Common myeloid progenitor, CD34-positive (primary cell): ENCODE measurements at regions not wholly inside any gene's neighbourhood (a gene's known extent, or its start where the extent isn't known, plus 50 kb on each side); places are given as distances from the start of the nearest gene placed in this dataset.

Experiments
- CTCF ChIA-PET: fragments of 350-600 bp; sonication (Branson Sonifier 250); formaldehyde crosslinking; loops from one replicate; lab custom pipeline; 2021; ENCODE audit warnings: antibody characterized with exemption; lab: Charles Lee
- POLR2A ChIA-PET: fragments of 350-600 bp; sonication (Branson Sonifier 250); formaldehyde crosslinking; loops from one replicate; lab custom pipeline; 2021; ENCODE audit warnings: antibody characterized with exemption; lab: Charles Lee
- DNase-seq, 3 donors: peaks; one replicate each; pipeline versions ENCODE4 v3.0.0 to v3.0.0-alpha.2; 2013
- H3K27ac ChIP-seq, 2 experiments: 1 replicate in 1 of 2; 2 replicates in 1 of 2; pipeline ENCODE4 v1.7.0; 2013; ENCODE audit warnings: inconsistent platforms in 2 of 2, low read length in 2 of 2, mild to moderate bottlenecking in 2 of 2, low read depth in 1 of 2, moderate library complexity in 1 of 2; ENCODE audit not compliant: severe bottlenecking in 2 of 2, insufficient read depth in 1 of 2, poor library complexity in 1 of 2
- H3K27me3 ChIP-seq, 5 experiments: replicated peaks in 2 of 5; 1 replicate in 3 of 5; 2 replicates in 2 of 5; pipeline versions ENCODE4 v1.6.1 to v1.7.0; 2013; ENCODE audit warnings: low read length in 4 of 5, mild to moderate bottlenecking in 2 of 5, moderate library complexity in 2 of 5, inconsistent platforms in 1 of 5; ENCODE audit not compliant: insufficient read depth in 5 of 5, control insufficient read depth in 4 of 5
- H3K36me3 ChIP-seq, 4 experiments: 1 replicate in 2 of 4; 2 replicates in 2 of 4; pipeline versions ENCODE4 v1.6.1 to v1.7.0; 2013; ENCODE audit warnings: low read length in 3 of 4, control low read depth in 1 of 4, mild to moderate bottlenecking in 1 of 4; ENCODE audit not compliant: control insufficient read depth in 4 of 4, insufficient read depth in 4 of 4
- H3K4me1 ChIP-seq, 4 experiments: 1 replicate in 3 of 4; 2 replicates in 1 of 4; pipeline versions ENCODE4 v1.6.1 to v1.7.1; 2013; ENCODE audit warnings: low read length in 3 of 4, mild to moderate bottlenecking in 3 of 4, control low read depth in 1 of 4, inconsistent platforms in 1 of 4, moderate library complexity in 1 of 4; ENCODE audit not compliant: control insufficient read depth in 4 of 4, insufficient read depth in 4 of 4; ENCODE audit errors: control extremely low read depth in 1 of 4
- H3K4me3 ChIP-seq, 7 experiments: 1 replicate in 4 of 7; 2 replicates in 3 of 7; pipeline versions ENCODE4 v1.5.1 to v1.7.0; 2013; ENCODE audit warnings: mild to moderate bottlenecking in 7 of 7, low read length in 6 of 7, moderate library complexity in 6 of 7, inconsistent platforms in 2 of 7, low read depth in 2 of 7, control low read depth in 1 of 7; ENCODE audit not compliant: insufficient read depth in 4 of 7, control insufficient read depth in 1 of 7; ENCODE audit errors: extremely low read depth in 1 of 7
- H3K9me3 ChIP-seq, 5 experiments: 1 replicate in 4 of 5; 2 replicates in 1 of 5; pipeline versions ENCODE4 v1.6.1 to v1.7.1; 2013; ENCODE audit warnings: low read length in 4 of 5, mild to moderate bottlenecking in 2 of 5, inconsistent platforms in 1 of 5, low read depth in 1 of 5, moderate library complexity in 1 of 5; ENCODE audit not compliant: control insufficient read depth in 4 of 5, insufficient read depth in 2 of 5; ENCODE audit errors: control extremely low read depth in 1 of 5
- WGBS: methylation state at CpG from one replicate; pipeline ENCODE4 v1.1.5; 2013; ENCODE audit not compliant: insufficient coverage; 5-methylcytosine and 5-hydroxymethylcytosine counted together

- Histone ChIP-seq H3K4me3 (no peak overlapping the region), H3K27ac (no peak overlapping the region), H3K36me3 (no peaks in the 10 kb centered on the region), H3K4me1 (no peaks in the 10 kb centered on the region), H3K9me3 (peaks cover 0 to 7% (median 3%) of the 10 kb centered on the region in 5 experiments), H3K27me3 (no peaks in the 10 kb centered on the region)
- ChIA-PET CTCF (no interaction called here), POLR2A (no interaction called here)
- WGBS: no CpG with 5 or more reads among the region's 2 CpGs
- DNase-seq: no peak
These were observed 496.5 kb upstream of the ATP2B1 start for GRCh38 chr12:90205165-90205564.

- H3K4me3 ChIP-seq: no peak overlapping the region
- H3K27ac ChIP-seq: no peak overlapping the region
- H3K27me3 ChIP-seq: no peaks in the 10 kb centered on the region
- peaks cover 0 to 7% (median 0%) of the 10 kb centered on the region in 4 experiments for H3K4me1 ChIP-seq
- no peak for DNase-seq
- no peaks in the 10 kb centered on the region for H3K36me3 ChIP-seq
- ChIA-PET CTCF (interaction anchor here (1.2 kb wide), 1 partner anchor 127 kb away, joined by 3 read pairs; no protein-coding TSS in a partner anchor), POLR2A (no interaction called here)
- no peaks in the 10 kb centered on the region for H3K9me3 ChIP-seq
- WGBS: 83% methylated on average over 1 of the region's 1 CpG
These were observed 494.9 kb upstream of the ATP2B1 start for GRCh38 chr12:90203556-90203955.

DNA sequence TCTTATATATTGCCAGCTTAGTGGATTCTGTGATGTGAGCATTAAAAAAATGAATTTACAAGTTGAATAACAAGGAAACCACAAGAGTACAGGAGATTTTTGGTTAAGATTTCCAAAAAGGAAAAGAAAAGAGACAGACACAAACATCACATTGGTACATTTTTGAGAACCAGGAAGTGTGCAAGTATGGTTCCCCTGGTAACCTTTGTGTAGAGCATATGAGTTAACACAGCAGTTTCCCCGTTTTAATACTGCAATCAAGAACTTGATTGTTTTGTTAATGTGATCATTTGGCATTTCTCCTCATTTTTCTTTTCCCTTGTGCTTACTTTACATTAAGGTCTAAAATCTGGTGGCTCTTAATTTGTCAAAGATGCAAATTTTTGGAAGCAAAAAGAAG lies 490.4 kb upstream of the ATP2B1 start:
- WGBS: no CpG with 5 or more reads among the region's 1 CpG
- Histone ChIP-seq H3K27ac (no peak overlapping the region), H3K27me3 (no peaks in the 10 kb centered on the region), H3K4me1 (peaks cover 0 to 7% (median under 1%) of the 10 kb centered on the region in 4 experiments), H3K36me3 (no peaks in the 10 kb centered on the region), H3K4me3 (no peak overlapping the region), H3K9me3 (no peaks in the 10 kb centered on the region)
- DNase-seq: peak; percentile 9 to 75 (median 63)
- POLR2A ChIA-PET: no interaction called here
- CTCF ChIA-PET: no interaction called here

DNA sequence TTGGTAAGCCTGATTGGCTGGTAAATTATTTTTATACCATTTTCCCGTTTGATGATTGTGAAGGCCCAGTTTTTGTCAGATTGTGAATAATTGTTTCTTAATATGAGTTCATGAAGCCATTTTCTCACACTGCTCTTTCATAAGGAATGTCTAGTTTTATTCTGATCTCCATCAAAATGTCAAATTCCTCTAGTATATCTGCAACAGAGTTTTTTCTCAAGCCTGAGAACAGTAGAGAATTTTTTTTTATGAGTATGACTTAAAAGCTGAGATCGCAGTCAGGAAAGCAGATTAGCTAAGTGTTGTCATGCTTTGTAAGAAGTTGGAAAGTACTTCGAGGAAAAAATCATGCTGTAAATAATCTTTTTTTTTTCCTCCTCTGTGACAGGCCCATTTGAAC lies 484.9 kb upstream of the ATP2B1 start:
- DNase-seq: no peak
- POLR2A ChIA-PET: no interaction called here
- Histone ChIP-seq H3K4me1 (peaks cover 0 to 2% (median 0%) of the 10 kb centered on the region in 4 experiments), H3K27ac (no peak overlapping the region), H3K36me3 (no peaks in the 10 kb centered on the region), H3K9me3 (no peaks in the 10 kb centered on the region), H3K27me3 (no peaks in the 10 kb centered on the region), H3K4me3 (no peak overlapping the region)
- CTCF ChIA-PET: interaction anchor here (1.0 kb wide), 1 partner anchor 34 kb away, joined by 3 read pairs; no protein-coding TSS in a partner anchor
- no CpG with 5 or more reads among the region's 3 CpGs for WGBS

GRCh38 chr12:90188857-90189256 lies 480.2 kb upstream of the ATP2B1 start:
- ChIA-PET CTCF (interaction anchor here (1.0 kb wide), 1 partner anchor 8 kb away, joined by 3 read pairs; no protein-coding TSS in a partner anchor), POLR2A (no interaction called here)
- no CpG with 5 or more reads among the region's 2 CpGs for WGBS
- no peak overlapping the region for H3K4me3 ChIP-seq
- H3K27ac ChIP-seq: no peak overlapping the region
- DNase-seq: no peak
- no peaks in the 10 kb centered on the region for H3K27me3 ChIP-seq
- H3K4me1 ChIP-seq: no peaks in the 10 kb centered on the region
- H3K9me3 ChIP-seq: peaks cover 0 to 3% (median 0%) of the 10 kb centered on the region in 5 experiments
- H3K36me3 ChIP-seq: no peaks in the 10 kb centered on the region

- POLR2A ChIA-PET: no interaction called here
These were observed 474.6 kb upstream of the ATP2B1 start for GRCh38 chr12:90183201-90183600.

DNA sequence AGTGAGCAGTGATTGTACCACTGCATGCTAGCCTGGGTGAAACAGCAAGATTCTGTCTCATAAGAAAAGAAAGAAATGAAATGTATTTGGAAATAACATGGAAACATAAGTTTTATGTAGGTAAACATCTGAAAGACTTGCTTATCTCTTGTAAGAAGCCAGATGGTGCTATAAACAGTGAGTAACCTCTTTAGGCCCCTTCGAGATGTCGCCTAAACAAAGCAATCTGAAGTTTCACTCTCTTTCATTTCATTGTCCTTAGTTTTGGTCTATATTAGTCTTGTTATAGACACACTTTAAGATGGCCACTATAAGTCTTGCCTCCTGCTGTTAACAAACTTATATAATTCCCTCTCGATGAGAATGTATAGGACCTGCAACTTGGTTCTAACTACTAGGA lies 472.6 kb upstream of the ATP2B1 start:
- peak in 2 of 3 donors; percentile 36 to 57 for DNase-seq
- POLR2A ChIA-PET: no interaction called here
- Histone ChIP-seq H3K9me3 (peaks cover 0 to 16% (median 1%) of the 10 kb centered on the region in 5 experiments), H3K4me3 (no peak overlapping the region), H3K27ac (no peak overlapping the region), H3K4me1 (no peaks in the 10 kb centered on the region), H3K27me3 (no peaks in the 10 kb centered on the region), H3K36me3 (no peaks in the 10 kb centered on the region)
- WGBS: no CpG with 5 or more reads among the region's 3 CpGs
- CTCF ChIA-PET: interaction anchor here (0.5 to 1.0 kb wide), 2 partner anchors 77 to 90 kb away, joined by 3 to 4 read pairs; no protein-coding TSS in a partner anchor

More at GRCh38 chr12:90183201-90183600, 474.6 kb upstream of the ATP2B1 start:
- H3K4me3 ChIP-seq: no peak overlapping the region
- H3K27me3 ChIP-seq: no peaks in the 10 kb centered on the region
- no peak overlapping the region for H3K27ac ChIP-seq
- no peak for DNase-seq
- peaks cover 0 to 13% (median 1%) of the 10 kb centered on the region in 5 experiments for H3K9me3 ChIP-seq
- H3K36me3 ChIP-seq: no peaks in the 10 kb centered on the region
- no CpG with 5 or more reads among the region's 1 CpG for WGBS
- CTCF ChIA-PET: no interaction called here
- no peaks in the 10 kb centered on the region for H3K4me1 ChIP-seq
